Superior temporal gyrus (tissue), 1 donor: ENCODE measurements at regions not wholly inside any gene's neighbourhood (a gene's known extent, or its start where the extent isn't known, plus 50 kb on each side); places are given as distances from the start of the nearest gene placed in this dataset.

Experiments
- DNase-seq: peaks from one replicate; pipeline ENCODE4 v3.0.0-alpha.2; 2016; ENCODE audit errors: extremely low spot score

GRCh38 chr5:68161156-68161555, 54.4 kb upstream of the PIK3R1 start:
- DNase-seq: no peak

- DNase-seq: no peak
Observed at GRCh38 chr5:68159224-68159951, 56.2 kb upstream of the PIK3R1 start.

DNA sequence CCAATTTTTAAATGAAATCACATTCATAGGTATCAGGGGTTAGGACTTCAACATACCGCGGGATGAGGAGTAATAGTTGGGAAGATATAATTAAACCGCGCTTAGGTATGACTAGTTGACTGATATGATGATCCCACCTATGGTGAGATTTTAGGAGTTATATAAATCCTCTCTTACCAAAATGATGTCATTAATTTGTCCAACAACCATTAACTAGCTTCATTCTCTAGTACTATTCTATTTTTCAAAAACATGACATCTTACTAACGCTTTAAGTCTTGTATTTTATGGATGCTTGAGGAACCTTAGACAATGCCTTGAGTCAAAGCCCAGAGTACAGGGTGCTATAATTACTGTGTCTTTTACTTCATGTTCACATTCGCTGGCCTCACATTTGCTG, 59.6 kb upstream of the PIK3R1 start:
- no peak for DNase-seq

- no peak for DNase-seq
Observed at GRCh38 chr5:68154119-68154857, 61.3 kb upstream of the PIK3R1 start.

- DNase-seq: no peak
Observed at GRCh38 chr5:68151812-68152211, 63.7 kb upstream of the PIK3R1 start.

GRCh38 chr5:68149189-68149588, 66.4 kb upstream of the PIK3R1 start:
- no peak for DNase-seq

DNA sequence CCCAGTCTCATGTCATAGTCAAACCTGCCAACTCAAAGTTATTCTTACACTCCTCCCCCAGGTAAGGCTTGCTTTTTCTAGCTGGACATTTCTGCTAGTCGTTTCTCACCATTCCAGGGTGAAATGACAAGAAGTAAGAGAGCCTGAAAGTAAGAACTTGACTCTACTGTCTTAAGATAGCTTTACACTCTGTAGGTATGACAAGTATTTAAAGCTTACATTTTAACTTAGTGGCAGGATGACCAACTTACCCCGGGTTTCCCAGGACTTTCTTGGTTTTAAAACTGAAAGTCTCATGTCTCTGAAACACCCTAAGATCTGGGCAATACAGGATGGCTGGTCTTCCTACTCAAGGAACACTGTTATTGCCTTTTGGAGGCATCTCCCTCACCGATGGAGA, 67.5 kb upstream of the PIK3R1 start:
- no peak for DNase-seq

- DNase-seq: no peak
Observed at GRCh38 chr5:68147659-68148058, 67.9 kb upstream of the PIK3R1 start.

DNA sequence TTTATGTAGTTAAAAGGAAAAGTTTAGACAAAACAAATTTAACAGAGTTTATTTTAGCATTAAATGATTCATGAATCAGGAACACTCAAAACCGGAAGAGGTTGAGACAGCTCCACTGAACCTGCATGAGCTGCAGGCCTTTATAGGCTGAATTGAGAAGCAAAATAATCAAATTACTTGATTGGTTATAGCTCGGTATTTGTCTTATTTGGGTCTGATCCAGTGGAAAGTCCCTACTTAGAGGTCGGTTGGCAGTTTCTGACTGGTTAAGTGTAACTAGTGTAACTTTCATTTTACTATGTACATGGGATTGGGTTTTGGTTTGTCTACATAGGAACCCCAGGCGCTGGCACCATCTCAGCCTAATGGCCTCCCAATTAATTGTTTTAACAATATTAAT, 74.1 kb upstream of the PIK3R1 start:
- DNase-seq: no peak

DNA sequence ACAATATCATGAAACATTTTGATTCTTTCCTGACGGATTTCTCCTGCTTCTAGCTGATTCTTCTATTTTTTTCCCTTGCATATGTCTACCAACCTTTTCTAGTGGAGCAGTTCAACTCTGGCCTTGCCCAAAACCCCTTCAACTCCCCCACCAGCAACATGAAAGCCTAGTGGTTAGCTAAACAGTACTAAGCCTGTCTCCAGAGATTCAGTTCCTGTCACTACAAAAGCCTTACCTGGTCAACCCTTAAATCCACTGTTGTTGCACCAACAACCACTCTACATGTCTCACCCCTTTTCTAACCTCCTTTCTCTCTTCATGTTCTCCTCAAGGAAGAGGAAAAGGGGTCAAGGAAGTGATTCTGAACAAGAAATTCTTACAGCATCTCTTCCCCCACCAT, 74.8 kb upstream of the PIK3R1 start:
- no peak for DNase-seq

DNA sequence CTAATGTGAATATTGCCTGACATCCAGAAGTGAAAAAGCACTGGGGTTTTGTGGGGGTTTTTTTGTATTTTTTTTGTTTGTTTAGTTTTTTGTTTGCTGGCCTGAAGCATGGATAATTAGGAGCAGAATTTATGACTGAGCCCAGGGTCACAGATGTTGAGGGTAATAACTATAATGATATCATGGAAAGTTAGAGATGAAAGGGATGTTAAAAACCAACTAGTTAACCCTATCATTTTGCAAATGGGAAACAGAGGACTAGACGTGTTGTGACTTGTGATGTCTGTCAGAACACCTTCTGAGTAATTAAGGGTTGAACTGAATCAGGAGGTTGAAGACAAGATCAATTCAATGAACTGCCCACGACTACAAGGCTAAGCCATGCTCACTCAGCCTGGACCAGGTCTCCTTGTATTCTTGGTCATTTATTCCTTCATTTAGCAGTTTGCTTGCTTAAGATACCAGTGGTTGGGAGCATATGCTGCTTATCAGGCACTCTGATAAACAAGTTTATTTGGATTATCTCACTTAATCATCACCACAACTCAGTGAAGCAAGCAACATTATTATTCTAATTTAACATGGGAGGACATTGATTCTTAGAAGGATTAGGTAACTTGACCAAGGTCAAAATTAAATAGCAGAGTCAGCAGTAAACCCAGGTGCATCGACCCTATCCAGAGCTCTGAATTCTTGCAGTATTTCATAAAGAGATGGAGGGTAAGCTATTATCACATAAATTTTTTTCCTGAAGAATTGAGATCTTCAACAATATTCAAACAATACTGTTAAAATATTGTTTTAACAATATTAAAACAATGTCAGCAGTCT, 75.7 kb upstream of the PIK3R1 start:
- DNase-seq: no peak

DNA sequence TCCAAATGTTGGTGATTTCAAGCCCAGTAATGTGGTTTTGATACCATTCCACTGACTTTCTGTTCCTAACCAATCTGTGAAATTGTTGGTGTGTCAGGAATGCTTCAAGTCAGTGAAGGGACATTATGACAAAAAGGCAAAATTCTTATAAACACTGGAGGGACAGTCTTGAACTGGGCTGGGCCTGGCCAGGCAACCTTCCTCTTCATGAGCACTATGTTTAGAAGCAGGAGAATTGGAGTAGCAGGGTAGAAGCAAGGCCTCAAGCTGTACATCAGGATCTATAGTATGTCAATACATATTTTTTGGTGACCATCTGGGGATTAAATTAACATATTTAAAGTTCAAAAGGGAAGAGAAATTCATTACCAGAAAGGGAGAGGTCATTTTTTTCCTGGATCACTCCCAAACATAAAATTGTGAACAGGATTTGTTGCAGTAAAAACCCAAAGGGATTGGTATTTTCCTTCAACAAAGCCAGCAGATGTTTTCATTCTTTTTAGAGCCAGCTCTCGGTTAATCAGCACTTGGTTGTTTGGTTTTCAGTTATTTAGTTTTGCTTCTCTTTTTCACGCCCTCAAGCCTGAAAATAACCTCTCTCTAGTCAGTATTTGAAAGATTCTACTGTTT, 77.9 kb upstream of the PIK3R1 start:
- DNase-seq: no peak

DNA sequence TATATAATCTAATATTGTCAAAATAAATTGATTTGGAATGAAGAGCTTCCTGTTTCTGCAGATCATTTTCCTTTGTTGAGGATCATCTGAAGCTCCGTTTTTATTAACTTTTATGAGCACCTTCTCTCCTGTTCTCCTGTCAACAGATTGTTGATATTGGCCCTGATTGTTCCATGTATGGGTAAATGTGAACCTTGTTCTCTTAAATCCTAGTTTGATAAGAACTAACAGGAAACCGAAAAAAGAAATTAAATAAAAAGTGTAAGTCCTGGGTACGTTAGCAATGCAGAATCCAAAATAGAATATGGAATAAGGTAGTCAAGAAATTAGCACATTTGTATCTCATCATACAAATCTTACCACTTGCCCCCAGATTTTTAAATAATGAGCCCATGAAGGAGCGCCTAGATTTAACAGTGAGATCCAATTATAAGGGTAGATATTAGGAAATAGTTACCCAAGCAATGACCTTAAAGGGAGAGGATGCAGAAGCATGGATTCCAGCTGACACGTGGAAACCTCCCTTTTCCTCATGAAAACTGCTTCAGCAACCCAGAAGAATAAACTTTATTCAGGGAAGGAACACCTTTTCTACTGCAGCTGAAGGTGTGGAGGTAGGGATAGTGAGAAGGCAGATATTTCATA, 80.8 kb upstream of the PIK3R1 start:
- DNase-seq: no peak

DNA sequence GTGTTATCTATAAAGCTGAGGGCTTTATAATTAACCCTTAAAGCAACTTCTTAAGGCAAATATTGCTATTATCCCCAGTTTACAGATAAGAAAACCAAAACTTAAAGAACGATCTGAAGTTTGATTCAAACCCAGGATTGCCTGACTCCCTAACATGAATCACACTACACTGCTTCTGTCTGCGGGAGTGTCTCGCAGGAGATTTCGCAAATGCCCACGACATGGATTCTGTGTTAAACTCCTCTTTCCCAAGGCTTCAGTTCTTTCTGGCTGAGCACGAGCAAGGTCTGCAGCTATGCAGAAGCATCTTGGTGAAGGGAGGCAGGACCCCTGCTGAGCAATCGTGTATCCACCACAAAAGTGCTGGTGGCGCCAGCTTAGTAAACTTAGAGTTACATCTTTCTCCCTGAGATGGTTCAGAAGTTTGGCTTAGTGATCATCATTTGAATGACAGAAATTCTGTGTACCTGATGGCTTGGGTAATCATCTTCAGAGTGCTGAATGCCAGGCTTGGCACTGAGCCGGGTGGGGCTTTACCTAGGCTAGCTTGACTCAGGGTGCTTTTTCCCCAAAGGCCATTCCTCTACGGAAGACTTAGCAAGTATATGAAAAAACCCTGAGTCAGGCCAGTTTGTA, 81.4 kb upstream of the PIK3R1 start:
- DNase-seq: no peak

DNA sequence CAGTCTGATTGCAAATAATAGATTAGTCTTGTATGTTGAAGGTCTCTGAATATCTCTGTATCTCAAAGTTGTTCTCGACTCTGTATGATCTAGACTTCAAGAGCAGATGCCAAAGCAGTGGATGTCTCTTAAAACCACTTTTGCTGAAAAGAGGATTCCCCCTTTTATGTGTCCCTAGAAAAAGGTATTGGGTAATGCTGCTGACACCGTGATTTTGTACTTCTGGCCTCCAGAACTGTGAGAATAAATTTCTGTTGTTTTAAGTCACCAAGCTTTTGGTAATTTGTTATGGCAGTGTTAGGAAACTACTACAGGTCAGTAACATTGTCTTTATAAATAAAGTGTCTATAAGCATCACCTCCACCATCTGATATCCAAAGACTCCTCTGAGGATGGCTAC, 85.3 kb upstream of the PIK3R1 start:
- DNase-seq: no peak

GRCh38 chr5:68129364-68129763, 86.2 kb upstream of the PIK3R1 start:
- no peak for DNase-seq

DNA sequence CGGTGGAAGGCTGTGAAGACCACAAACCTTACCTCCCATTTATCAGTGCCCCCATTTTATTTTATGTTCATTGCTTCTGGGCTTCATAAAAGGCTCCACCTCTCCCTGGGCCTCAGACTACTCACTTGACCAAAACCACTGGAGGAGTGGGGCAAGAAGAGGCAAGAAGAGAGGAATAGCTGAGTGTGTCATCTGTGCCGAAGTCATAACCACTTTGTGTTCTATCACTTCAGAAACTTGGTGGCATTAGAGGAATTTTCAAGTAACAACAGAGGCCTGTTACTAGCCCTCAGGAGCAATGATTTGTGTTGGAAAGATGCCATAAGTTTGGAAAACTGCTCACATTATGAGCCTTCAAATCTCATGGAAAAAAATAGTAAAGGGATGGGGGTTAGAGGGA, 88.7 kb upstream of the PIK3R1 start:
- DNase-seq: no peak

DNA sequence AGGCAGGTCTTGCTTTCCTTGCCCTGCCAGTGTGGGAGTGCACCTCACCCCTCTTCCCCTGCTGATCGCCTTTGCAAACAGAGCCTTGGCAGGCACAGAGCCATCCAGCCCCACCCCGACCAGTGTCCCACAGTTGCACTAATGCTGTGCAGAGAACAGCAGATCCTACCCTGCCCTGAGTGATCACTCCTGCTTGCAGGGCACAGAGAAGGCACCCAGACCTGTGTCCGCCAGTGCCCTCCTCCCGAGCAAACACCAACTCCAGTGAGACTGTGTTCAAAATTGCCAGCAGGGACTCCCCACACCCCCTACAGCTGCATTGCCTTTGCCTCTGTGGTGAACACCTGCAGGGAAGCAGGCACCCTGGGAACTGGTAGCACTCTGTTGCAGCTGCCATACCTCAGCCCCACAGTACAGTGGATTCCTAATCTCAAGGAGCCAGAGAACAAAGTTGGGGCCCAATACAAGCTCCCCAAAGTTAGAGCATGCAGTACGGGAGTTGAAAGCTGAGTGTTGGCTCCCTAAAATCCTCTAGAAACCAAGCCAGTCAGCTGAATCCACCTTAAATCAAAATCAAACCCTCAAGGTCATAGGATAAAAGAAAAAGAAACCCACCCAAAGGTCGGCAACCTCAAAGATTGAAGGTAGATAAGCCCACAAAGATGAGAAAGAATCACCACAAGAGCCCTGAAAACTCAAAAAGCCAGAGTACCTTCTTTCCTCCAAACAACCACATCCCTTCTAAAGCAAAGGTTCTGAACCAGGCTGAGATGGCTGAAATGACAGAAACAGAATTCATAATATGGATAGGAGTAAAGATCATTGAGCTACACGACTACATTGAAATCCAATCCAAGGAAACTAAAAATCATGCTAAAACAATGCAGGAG, 92.9 kb upstream of the PIK3R1 start:
- no peak for DNase-seq

DNA sequence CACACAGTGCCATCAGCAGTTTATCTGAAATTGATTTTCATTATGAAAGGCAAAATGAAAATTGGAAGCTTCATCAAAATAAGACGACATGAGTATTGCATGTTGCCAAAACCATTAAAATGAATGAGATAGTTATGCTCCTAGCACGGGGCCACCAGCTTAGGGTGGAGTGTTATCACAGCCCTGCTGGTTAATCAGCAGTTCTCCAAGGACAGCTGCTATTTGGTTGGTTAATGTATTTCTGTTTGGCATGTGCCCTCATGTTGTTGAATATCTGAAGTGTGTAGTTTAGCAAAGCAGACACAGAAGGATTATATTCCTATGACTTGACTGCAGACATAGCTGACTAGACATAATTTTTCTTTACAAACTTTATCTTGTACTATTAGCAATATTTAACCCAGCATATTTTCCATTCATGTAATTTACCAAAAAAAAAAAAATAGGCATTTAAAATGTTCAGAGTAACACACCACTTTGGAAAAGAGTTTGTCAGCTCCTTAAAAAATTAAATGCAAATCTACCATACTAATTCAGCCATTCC, 98.6 kb upstream of the PIK3R1 start:
- DNase-seq: no peak

GRCh38 chr5:68116408-68116807, 99.1 kb upstream of the PIK3R1 start:
- no peak for DNase-seq
